K562 (cell line): ENCODE measurements at regions not wholly inside any gene's neighbourhood (a gene's known extent, or its start where the extent isn't known, plus 50 kb on each side); places are given as distances from the start of the nearest gene placed in this dataset.

Experiments
- ATAC-seq: fragments of 200-7000 bp; cut with Tn5 transposase; 3 replicates; pipeline ENCODE4 v1.9.1; 2020; ENCODE audit warnings: moderate library complexity
- BruUV-seq: library from RNA; stranded (reverse); fragments of 400-500 nt; replicated peaks from 2 replicates; lab custom pipeline; 2021; lab: Mats Ljungman, UMichigan
- CTCF ChIA-PET: fragments of 300-600 bp; formaldehyde crosslinking; extraction: SDS; loops from one replicate; lab custom pipeline; 2021; ENCODE audit warnings: low intra/inter-chr PET ratio; lab: Yijun Ruan, JAX
- POLR2A ChIA-PET: fragments of 300-600, 350-650 bp; sonication (Branson Sonifier 250); formaldehyde crosslinking; extraction: SDS; loops from one replicate; lab custom pipeline; 2021; ENCODE audit warnings: antibody characterized with exemption, inconsistent platforms; lab: Yijun Ruan, JAX
- DNase-seq, 4 experiments: peaks; one replicate each; pipeline versions ENCODE4 v3.0.0 to v3.0.0-alpha.2; 2011 to 2018; ENCODE audit warnings: low spot score in 3 of 4, mixed read lengths in 3 of 4; ENCODE audit errors: extremely low read depth in 1 of 4
- FAIRE-seq: peaks from 2 replicates; lab custom pipeline; 2011; peaks lifted over from hg19 to GRCh38; lab: Jason Lieb, UNC
- H2AFZ ChIP-seq: 2 replicates; pipeline ENCODE4 v1.6.0; 2011; ENCODE audit warnings: low read depth, low read length, control low read depth, inconsistent platforms
- H3K27ac ChIP-seq: fragments of 200-600 bp; 3 replicates; pipeline ENCODE4 v1.8.0; 2011; ENCODE audit warnings: low read depth, mild to moderate bottlenecking, control low read depth, inconsistent platforms, low read length, moderate library complexity, mixed read lengths; ENCODE audit errors: extremely low read depth
- H3K27me3 ChIP-seq, 2 experiments: fragments of 300-600 bp in 1 of 2; 2 replicates in 1 of 2; 3 replicates in 1 of 2; pipeline versions ENCODE4 v1.6.0 to v1.8.0; 2011; ENCODE audit warnings: inconsistent platforms in 2 of 2, low read length in 2 of 2, mild to moderate bottlenecking in 1 of 2, mixed read lengths in 1 of 2, moderate library complexity in 1 of 2; ENCODE audit not compliant: control insufficient read depth in 2 of 2, insufficient read depth in 2 of 2
- H3K36me3 ChIP-seq: fragments of 300-600 bp; 3 replicates; pipeline ENCODE4 v1.8.0; 2011; ENCODE audit warnings: mild to moderate bottlenecking, low read length, inconsistent platforms; ENCODE audit not compliant: control insufficient read depth, insufficient read depth
- H3K4me1 ChIP-seq, 2 experiments: fragments of 200-600 bp in 1 of 2; replicated peaks in 1 of 2; 2 replicates in 1 of 2; 3 replicates in 1 of 2; pipeline versions ENCODE4 v1.5.1 to v1.8.0; 2011; ENCODE audit warnings: inconsistent platforms in 2 of 2, low read length in 2 of 2, mild to moderate bottlenecking in 1 of 2, mixed read lengths in 1 of 2, moderate library complexity in 1 of 2; ENCODE audit not compliant: control insufficient read depth in 2 of 2, insufficient read depth in 2 of 2
- H3K4me2 ChIP-seq: 2 replicates; pipeline ENCODE4 v1.6.1; 2011; ENCODE audit warnings: low read length, control low read depth, inconsistent platforms, mixed read lengths; ENCODE audit not compliant: insufficient read depth
- H3K4me3 ChIP-seq: fragments of 200-600 bp; sonication (generic), shearing (Covaris generic); 2 replicates; pipeline ENCODE4 v1.5.1; 2016; ENCODE audit warnings: control low read depth, inconsistent platforms
- H3K79me2 ChIP-seq: fragments of 200-600 bp; 3 replicates; pipeline ENCODE4 v1.8.0; 2011; ENCODE audit warnings: low read length, inconsistent platforms; ENCODE audit not compliant: control insufficient read depth, insufficient read depth
- H3K9ac ChIP-seq, 2 experiments: 2 replicates each; pipeline versions ENCODE4 v1.6.0 to v1.6.1; 2011; ENCODE audit warnings: low read depth in 2 of 2, low read length in 2 of 2, control low read depth in 1 of 2, inconsistent platforms in 1 of 2, mild to moderate bottlenecking in 1 of 2, mixed read lengths in 1 of 2; ENCODE audit not compliant: insufficient read depth in 1 of 2
- H3K9me1 ChIP-seq: one replicate; pipeline ENCODE4 v1.6.0; 2011; ENCODE audit warnings: inconsistent platforms, mild to moderate bottlenecking, low read length, moderate library complexity; ENCODE audit not compliant: control insufficient read depth, insufficient read depth
- H3K9me3 ChIP-seq: replicated peaks from 2 replicates; pipeline ENCODE4 v1.5.1; 2011; ENCODE audit warnings: low read depth, low read length, inconsistent platforms; ENCODE audit not compliant: control insufficient read depth, insufficient read depth
- H4K20me1 ChIP-seq: replicated peaks from 2 replicates; pipeline ENCODE4 v1.6.1; 2011; ENCODE audit warnings: low read length, inconsistent platforms, mixed read lengths; ENCODE audit not compliant: control insufficient read depth, insufficient read depth
- JUNB ChIP-seq: fragments of 450-650 bp; formaldehyde crosslinking; conservative IDR thresholded peaks from 2 replicates; pipeline ENCODE4 v1.4.0; 2020; ENCODE audit warnings: mild to moderate bottlenecking
- MAZ ChIP-seq, 2 experiments: fragments of 450-650 bp in 1 of 2; sonication (generic) in 1 of 2; formaldehyde crosslinking; IDR thresholded peaks in 1 of 2; conservative IDR thresholded peaks in 1 of 2; 2 replicates each; pipeline versions ENCODE4 v1.4.0 to v1.5.0; 2020; ENCODE audit warnings: mild to moderate bottlenecking in 1 of 2, missing genetic modification reagents in 1 of 2
- MYNN ChIP-seq, 2 experiments: sonication (generic); formaldehyde crosslinking in 1 of 2; IDR thresholded peaks; 2 replicates each; pipeline versions ENCODE4 v1.5.0 to v1.6.1; 2016 to 2020; ENCODE audit warnings: antibody characterized with exemption in 1 of 2, missing genetic modification reagents in 1 of 2
- THRB ChIP-seq: fragments of 450-650 bp; formaldehyde crosslinking; conservative IDR thresholded peaks from 2 replicates; pipeline ENCODE4 v1.4.0; 2022; ENCODE audit warnings: mild to moderate bottlenecking, missing genetic modification characterization
- ZBTB49 ChIP-seq: sonication (generic); formaldehyde crosslinking; IDR thresholded peaks from 2 replicates; pipeline ENCODE4 v1.8.0; 2022; ENCODE audit warnings: missing genetic modification reagents, mild to moderate bottlenecking, borderline replicate concordance
- ZSCAN29 ChIP-seq: fragments of 450-650 bp; IDR thresholded peaks from 2 replicates; pipeline ENCODE4 v1.6.1; 2017
- WGBS: fragments of 100-300 bp; shearing (Covaris generic); methylation state at CpG from one replicate; pipeline ENCODE4 v1.1.6; 2016; ENCODE audit warnings: low coverage, mixed read lengths; ENCODE audit not compliant: insufficient coverage; ENCODE audit errors: missing lambda C conversion rate; 5-methylcytosine and 5-hydroxymethylcytosine counted together
- in situ Hi-C: fragments of 300-500 bp; cut with MboI; formaldehyde crosslinking; loops from 4 replicates; pipeline ENCODE4 v1.15.0; 2018; ENCODE audit warnings: inconsistent platforms, mixed read lengths
- intact Hi-C: fragments of 100-400 bp; cut with micrococcal nuclease; formaldehyde crosslinking; loops from 2 replicates; pipeline ENCODE4 v1.14.2; 2022

DNA sequence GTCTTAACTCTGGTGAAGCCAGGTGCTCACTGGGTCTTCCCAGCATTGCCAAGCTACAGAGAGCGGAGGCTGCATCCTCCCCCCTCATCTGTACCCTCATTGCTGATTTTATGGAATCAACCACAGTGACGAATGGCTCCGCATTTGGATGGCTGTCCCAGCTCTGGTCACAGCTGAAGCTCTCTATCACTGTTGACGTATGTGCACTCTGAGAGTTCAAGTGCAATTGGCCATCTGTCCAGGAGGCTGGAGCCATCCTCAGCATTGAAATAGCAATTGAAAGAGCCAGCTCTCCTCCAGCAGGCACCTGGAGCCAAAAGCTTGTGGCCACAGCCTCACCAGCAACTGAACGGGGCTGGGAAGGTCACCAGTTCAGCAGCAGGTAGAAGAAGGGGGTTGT, 494.1 kb downstream of the TMEM114 start:
- no peak for DNase-seq
- FAIRE-seq, result no peak
- TF ChIP-seq THRB (CRISPR knock-in tag), result no peak
- no peak for TF ChIP-seq MAZ (CRISPR knock-in tag; conservative IDR thresholded peaks at IDR 0.05 in 1 of 2, IDR thresholded peaks at IDR 0.05 in 1 of 2)
- no peak for TF ChIP-seq ZSCAN29
- no peak for TF ChIP-seq JUNB
- TF ChIP-seq MYNN (IDR thresholded peaks at IDR 0.05), result no peak
- no peak for TF ChIP-seq MYNN (CRISPR knock-in tag; IDR thresholded peaks at IDR 0.05)
- no peak for TF ChIP-seq ZBTB49 (CRISPR knock-in tag)
- H3K9me1 ChIP-seq, result peaks cover 5% of the 10 kb centered on the region
- H3K4me1 ChIP-seq, result peaks cover 0 to 5% of the 10 kb centered on the region in 2 experiments; a peak in 3 of 5 replicates
- H3K9ac ChIP-seq, result no peak overlapping the region
- H3K27me3 ChIP-seq, result no peaks in the 10 kb centered on the region
- intact Hi-C loops (no loop called here), in situ Hi-C loops (no loop called here)
- WGBS, result 93% methylated on average over 5 of the region's 5 CpGs
- no peak overlapping the region for H3K27ac ChIP-seq
- peaks cover 31% of the 10 kb centered on the region; the same call in 1 of the 2 replicates for H4K20me1 ChIP-seq
- ATAC-seq, result no peak; the same call in 2 of the 3 replicates
- H3K36me3 ChIP-seq, result peaks cover 91% of the 10 kb centered on the region
- CTCF ChIA-PET, result no interaction called here
- BruUV-seq, result no TSS peak
- no peak overlapping the region for H3K4me3 ChIP-seq
- POLR2A ChIA-PET, result interaction anchor here (5.6 kb wide), 1 partner anchor 13 kb away, joined by 28 read pairs; no protein-coding TSS in a partner anchor
- no peaks in the 10 kb centered on the region for H3K9me3 ChIP-seq
- no peak overlapping the region for H3K4me2 ChIP-seq
- peaks cover 99% of the 10 kb centered on the region for H3K79me2 ChIP-seq
- H2AFZ ChIP-seq, result no peak overlapping the region
